K562 (cell line): ENCODE measurements at regions not wholly inside any gene's neighbourhood (a gene's known extent, or its start where the extent isn't known, plus 50 kb on each side); places are given as distances from the start of the nearest gene placed in this dataset.

Experiments used
- DACH1 ChIP-seq: fragments of 450-650 bp; IDR thresholded peaks from 2 replicates; pipeline ENCODE4 v1.6.1; 2018; ENCODE audit not compliant: partially characterized antibody
- EP300 ChIP-seq: IDR thresholded peaks from 2 replicates; pipeline ENCODE4 v1.6.1; 2012; ENCODE audit warnings: low read length, improper control_type of control experiment
- GTF2E2 ChIP-seq: fragments of 200-800 bp; sonication (Bioruptor generic); IDR thresholded peaks from 2 replicates; pipeline ENCODE4 v1.6.1; 2016; ENCODE audit warnings: missing genetic modification characterization, missing compliant biosample characterization
- JUND ChIP-seq, 2 experiments: IDR thresholded peaks; 2 replicates in 1 of 2; 3 replicates in 1 of 2; pipeline ENCODE4 v1.6.1; 2011; ENCODE audit warnings: borderline replicate concordance in 2 of 2, low read depth in 2 of 2, low read length in 2 of 2, improper control_type of control experiment in 1 of 2, missing biosample characterization in 1 of 2, missing genetic modification characterization in 1 of 2, missing genetic modification reagents in 1 of 2
- MCM2 ChIP-seq: fragments of 450-650 bp; IDR thresholded peaks from 2 replicates; pipeline ENCODE4 v1.6.1; 2017; ENCODE audit warnings: low read depth, mild to moderate bottlenecking
- PHF21A ChIP-seq: fragments of 450-650 bp; IDR thresholded peaks from 2 replicates; pipeline ENCODE4 v1.6.1; 2017; ENCODE audit warnings: low read depth, borderline replicate concordance
- POLR2A ChIP-seq: fragments of 450-650 bp; conservative IDR thresholded peaks from 2 replicates; pipeline ENCODE4 v1.6.1; 2016
- ZNF444 ChIP-seq: fragments of 250-450 bp; sonication (Bioruptor Pico); IDR thresholded peaks from 2 replicates; pipeline ENCODE4 v1.4.0; 2020; ENCODE audit warnings: mild to moderate bottlenecking, moderate library complexity
- TF ChIP-seq, protein P1 (sequence below), 2 experiments: fragments of 450-650 bp in 1 of 2; sonication (generic) in 1 of 2; formaldehyde crosslinking in 1 of 2; IDR thresholded peaks; 2 replicates each; pipeline versions ENCODE4 v1.7.1 to v1.9.0; 2016 to 2022; ENCODE audit warnings: inconsistent platforms in 1 of 2, mild to moderate bottlenecking in 1 of 2, missing genetic modification reagents in 1 of 2
- TF ChIP-seq, protein P2 (sequence below): sonication (generic); formaldehyde crosslinking; IDR thresholded peaks from 2 replicates; pipeline ENCODE4 v1.8.1; 2023; ENCODE audit warnings: mild to moderate bottlenecking, missing genetic modification reagents
- TF ChIP-seq, protein P3 (sequence below): fragments of 450-650 bp; formaldehyde crosslinking; IDR thresholded peaks from 2 replicates; pipeline ENCODE4 v1.4.0; 2022; ENCODE audit warnings: missing genetic modification characterization
- TF ChIP-seq, protein P4 (sequence below), 2 experiments: IDR thresholded peaks; 2 replicates each; pipeline ENCODE4 v1.6.1; 2011; ENCODE audit warnings: borderline replicate concordance in 1 of 2, control low read depth in 1 of 2, low read depth in 1 of 2, low read length in 1 of 2, mild to moderate bottlenecking in 1 of 2, mixed read lengths in 1 of 2, moderate library complexity in 1 of 2; ENCODE audit not compliant: insufficient read depth in 1 of 2, insufficient read length in 1 of 2, poor library complexity in 1 of 2, severe bottlenecking in 1 of 2; ENCODE audit errors: extremely low read depth in 1 of 2

DNA sequence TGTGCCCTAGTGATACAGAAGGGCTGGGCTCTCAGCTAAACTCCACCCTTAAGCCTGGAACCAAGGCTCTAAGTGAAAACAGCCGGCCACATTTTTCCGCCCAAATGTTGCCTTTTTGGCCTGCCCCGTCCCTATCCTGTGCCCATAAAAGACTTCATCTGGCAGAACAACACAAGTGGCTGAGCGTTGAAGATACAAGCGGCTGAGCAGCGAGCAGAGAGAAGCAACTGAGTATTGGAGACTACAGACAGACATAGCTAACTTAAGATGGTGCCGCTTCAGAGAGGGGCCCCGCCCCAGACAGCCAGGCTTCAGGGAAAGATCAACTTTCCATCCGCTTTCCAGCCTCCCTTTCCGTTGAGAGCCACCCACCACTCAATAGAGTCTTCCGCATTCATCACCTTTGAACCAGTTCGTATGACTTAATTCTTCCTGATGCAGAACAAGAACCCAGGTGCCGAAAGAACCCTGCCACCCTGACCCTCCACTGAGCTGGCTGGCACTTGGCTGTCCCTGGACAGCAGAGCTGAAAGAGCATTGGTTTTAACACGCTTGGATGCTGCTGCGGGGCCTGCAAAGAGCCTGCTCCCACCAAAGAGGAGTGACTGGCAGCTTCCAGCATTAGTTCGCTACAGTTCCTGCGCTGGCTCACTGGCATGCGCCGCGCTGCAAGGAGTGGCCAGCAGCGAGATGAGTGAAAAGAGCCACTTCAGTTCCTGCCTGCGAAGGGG is 853.2 kb upstream of the INTU start (continued):
- TF ChIP-seq, protein P1, sequence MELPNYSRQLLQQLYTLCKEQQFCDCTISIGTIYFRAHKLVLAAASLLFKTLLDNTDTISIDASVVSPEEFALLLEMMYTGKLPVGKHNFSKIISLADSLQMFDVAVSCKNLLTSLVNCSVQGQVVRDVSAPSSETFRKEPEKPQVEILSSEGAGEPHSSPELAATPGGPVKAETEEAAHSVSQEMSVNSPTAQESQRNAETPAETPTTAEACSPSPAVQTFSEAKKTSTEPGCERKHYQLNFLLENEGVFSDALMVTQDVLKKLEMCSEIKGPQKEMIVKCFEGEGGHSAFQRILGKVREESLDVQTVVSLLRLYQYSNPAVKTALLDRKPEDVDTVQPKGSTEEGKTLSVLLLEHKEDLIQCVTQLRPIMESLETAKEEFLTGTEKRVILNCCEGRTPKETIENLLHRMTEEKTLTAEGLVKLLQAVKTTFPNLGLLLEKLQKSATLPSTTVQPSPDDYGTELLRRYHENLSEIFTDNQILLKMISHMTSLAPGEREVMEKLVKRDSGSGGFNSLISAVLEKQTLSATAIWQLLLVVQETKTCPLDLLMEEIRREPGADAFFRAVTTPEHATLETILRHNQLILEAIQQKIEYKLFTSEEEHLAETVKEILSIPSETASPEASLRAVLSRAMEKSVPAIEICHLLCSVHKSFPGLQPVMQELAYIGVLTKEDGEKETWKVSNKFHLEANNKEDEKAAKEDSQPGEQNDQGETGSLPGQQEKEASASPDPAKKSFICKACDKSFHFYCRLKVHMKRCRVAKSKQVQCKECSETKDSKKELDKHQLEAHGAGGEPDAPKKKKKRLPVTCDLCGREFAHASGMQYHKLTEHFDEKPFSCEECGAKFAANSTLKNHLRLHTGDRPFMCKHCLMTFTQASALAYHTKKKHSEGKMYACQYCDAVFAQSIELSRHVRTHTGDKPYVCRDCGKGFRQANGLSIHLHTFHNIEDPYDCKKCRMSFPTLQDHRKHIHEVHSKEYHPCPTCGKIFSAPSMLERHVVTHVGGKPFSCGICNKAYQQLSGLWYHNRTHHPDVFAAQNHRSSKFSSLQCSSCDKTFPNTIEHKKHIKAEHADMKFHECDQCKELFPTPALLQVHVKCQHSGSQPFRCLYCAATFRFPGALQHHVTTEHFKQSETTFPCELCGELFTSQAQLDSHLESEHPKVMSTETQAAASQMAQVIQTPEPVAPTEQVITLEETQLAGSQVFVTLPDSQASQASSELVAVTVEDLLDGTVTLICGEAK (IDR thresholded peaks at IDR 0.05), result no peak
- TF ChIP-seq, protein P1 (CRISPR knock-in tag; IDR thresholded peaks at IDR 0.05), result no peak
- TF ChIP-seq JUND (IDR thresholded peaks at IDR 0.05; ENCODE audit: borderline replicate concordance, low read depth, low read length), result no peak
- peak; percentile 12; the same call in 1 of the 3 replicates for TF ChIP-seq JUND (tag; IDR thresholded peaks at IDR 0.05; ENCODE audit: borderline replicate concordance, low read depth, low read length)
- TF ChIP-seq, protein P2, sequence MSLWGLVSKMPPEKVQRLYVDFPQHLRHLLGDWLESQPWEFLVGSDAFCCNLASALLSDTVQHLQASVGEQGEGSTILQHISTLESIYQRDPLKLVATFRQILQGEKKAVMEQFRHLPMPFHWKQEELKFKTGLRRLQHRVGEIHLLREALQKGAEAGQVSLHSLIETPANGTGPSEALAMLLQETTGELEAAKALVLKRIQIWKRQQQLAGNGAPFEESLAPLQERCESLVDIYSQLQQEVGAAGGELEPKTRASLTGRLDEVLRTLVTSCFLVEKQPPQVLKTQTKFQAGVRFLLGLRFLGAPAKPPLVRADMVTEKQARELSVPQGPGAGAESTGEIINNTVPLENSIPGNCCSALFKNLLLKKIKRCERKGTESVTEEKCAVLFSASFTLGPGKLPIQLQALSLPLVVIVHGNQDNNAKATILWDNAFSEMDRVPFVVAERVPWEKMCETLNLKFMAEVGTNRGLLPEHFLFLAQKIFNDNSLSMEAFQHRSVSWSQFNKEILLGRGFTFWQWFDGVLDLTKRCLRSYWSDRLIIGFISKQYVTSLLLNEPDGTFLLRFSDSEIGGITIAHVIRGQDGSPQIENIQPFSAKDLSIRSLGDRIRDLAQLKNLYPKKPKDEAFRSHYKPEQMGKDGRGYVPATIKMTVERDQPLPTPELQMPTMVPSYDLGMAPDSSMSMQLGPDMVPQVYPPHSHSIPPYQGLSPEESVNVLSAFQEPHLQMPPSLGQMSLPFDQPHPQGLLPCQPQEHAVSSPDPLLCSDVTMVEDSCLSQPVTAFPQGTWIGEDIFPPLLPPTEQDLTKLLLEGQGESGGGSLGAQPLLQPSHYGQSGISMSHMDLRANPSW (CRISPR knock-in tag), result no peak
- TF ChIP-seq, protein P3, sequence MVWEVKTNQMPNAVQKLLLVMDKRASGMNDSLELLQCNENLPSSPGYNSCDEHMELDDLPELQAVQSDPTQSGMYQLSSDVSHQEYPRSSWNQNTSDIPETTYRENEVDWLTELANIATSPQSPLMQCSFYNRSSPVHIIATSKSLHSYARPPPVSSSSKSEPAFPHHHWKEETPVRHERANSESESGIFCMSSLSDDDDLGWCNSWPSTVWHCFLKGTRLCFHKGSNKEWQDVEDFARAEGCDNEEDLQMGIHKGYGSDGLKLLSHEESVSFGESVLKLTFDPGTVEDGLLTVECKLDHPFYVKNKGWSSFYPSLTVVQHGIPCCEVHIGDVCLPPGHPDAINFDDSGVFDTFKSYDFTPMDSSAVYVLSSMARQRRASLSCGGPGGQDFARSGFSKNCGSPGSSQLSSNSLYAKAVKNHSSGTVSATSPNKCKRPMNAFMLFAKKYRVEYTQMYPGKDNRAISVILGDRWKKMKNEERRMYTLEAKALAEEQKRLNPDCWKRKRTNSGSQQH (CRISPR knock-in tag), result no peak
- no peak for TF ChIP-seq MCM2
- 0 out of 2 replicates have a peak, but pooled peaks have one; percentile 11 for TF ChIP-seq EP300
- no peak for TF ChIP-seq GTF2E2
- TF ChIP-seq, protein P4, sequence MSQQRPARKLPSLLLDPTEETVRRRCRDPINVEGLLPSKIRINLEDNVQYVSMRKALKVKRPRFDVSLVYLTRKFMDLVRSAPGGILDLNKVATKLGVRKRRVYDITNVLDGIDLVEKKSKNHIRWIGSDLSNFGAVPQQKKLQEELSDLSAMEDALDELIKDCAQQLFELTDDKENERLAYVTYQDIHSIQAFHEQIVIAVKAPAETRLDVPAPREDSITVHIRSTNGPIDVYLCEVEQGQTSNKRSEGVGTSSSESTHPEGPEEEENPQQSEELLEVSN (IDR thresholded peaks at IDR 0.05; ENCODE audit: borderline replicate concordance in 1 of 2, extremely low read depth in 1 of 2, insufficient read depth in 1 of 2, insufficient read length in 1 of 2, low read depth in 1 of 2, low read length in 1 of 2, poor library complexity in 1 of 2, severe bottlenecking in 1 of 2), result peak in 1 of 2 experiments; percentile 50
- no peak for TF ChIP-seq DACH1
- TF ChIP-seq ZNF444 (CRISPR knock-in tag), result no peak
- peak; percentile 58 for TF ChIP-seq POLR2A
- no peak for TF ChIP-seq PHF21A
